ENCODE measurements at regions not wholly inside any gene's neighbourhood (a gene's known extent, or its start where the extent isn't known, plus 50 kb on each side); places are given as distances from the start of the nearest gene placed in this dataset.

DNA sequence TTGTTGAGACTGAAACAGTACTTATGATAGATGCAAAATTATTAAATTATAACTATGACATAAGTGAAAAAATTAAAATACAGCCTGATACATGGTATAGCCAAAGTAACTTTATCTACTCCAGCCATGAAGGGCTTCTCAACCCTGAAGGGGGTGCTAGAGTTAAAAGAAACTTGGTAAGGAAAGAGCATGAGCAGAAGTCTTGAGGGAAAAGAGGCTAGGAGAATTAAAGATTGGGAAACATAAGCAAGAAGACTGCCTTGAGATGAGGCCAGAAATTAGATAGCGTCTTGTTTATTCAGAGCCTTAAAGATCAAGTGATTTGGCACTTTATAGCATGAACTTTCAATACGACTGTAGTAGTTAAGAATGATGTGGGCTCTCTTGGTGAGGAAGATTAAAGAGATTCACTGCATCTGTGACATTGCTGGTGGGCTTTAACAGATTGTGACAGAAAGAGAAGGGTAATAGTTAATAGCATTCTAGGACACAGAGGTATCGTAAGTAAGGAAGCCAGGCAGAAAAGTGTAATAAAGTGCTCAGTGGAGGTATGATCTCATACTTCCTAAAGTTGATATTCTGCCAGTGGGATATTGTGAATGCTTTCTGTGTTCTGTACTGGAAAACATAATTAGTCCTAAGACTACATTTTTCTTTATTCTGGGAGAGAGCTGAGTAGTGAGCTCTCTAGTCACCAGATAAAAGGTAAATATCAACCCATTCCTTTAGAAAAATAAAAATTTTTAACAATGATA lies 385.4 kb upstream of the PRR20A start:
- H4K5ac ChIP-seq (ENCODE audit: insufficient read length, low read depth, low read length): no peak overlapping the region
- H2BK15ac ChIP-seq (ENCODE audit: low read length): no peak overlapping the region
- H3K36me3 ChIP-seq (ENCODE audit: control insufficient read depth in 2 of 4, insufficient read depth in 4 of 4, low read length in 3 of 4): no peaks in the 10 kb centered on the region
- no peaks in the 10 kb centered on the region for H3K79me1 ChIP-seq (ENCODE audit: low read depth, low read length)
- no peak overlapping the region for H3K23ac ChIP-seq (ENCODE audit: insufficient read length)
- WGBS, 2 experiments (ENCODE audit: extremely low coverage in 1 of 2, insufficient coverage in 1 of 2, insufficient read length in 1 of 2, insufficient replicate concordance in 2 of 2, low coverage in 1 of 2, low lambda C conversion rate in 2 of 2, missing lambda C conversion rate in 1 of 2): 70% methylated on average over 3 of the region's 3 CpGs; no CpG with 5 or more reads in 1 of the 2 experiments
- H2AK5ac ChIP-seq (ENCODE audit: low read depth, low read length): no peak overlapping the region
- no peak for FAIRE-seq
- no peaks in the 10 kb centered on the region for H3K27me3 ChIP-seq (replicated peaks in 1 of 4; ENCODE audit: control insufficient read depth in 3 of 4, extremely low read depth in 1 of 4, insufficient read depth in 3 of 4, low read length in 3 of 4)
- no peak overlapping the region for H2BK5ac ChIP-seq (ENCODE audit: low read depth, low read length)
- H3K4ac ChIP-seq (replicated peaks; ENCODE audit: insufficient read length, low read depth, low read length): no peak overlapping the region
- H3K79me2 ChIP-seq (ENCODE audit: control insufficient read depth in 1 of 2, insufficient read depth in 2 of 2, low read length in 2 of 2): no peaks in the 10 kb centered on the region
- no peak overlapping the region for H3K4me3 ChIP-seq (ENCODE audit: extremely low read depth in 1 of 4, insufficient read depth in 2 of 4, low read depth in 3 of 4, low read length in 4 of 4)
- ChIA-PET CTCF (ENCODE audit: partially characterized antibody) (interaction anchor here (0.6 to 0.8 kb wide), 2 partner anchors 23 to 698 kb away, joined by 3 read pairs; no protein-coding TSS in a partner anchor), POLR2A (ENCODE audit: partially characterized antibody) (no interaction called here)
- no peak overlapping the region for H2BK20ac ChIP-seq (ENCODE audit: low read length)
- H3K9me3 ChIP-seq (ENCODE audit: insufficient read depth in 2 of 2, low read depth in 1 of 2, low read length in 1 of 2): no peaks in the 10 kb centered on the region
- no peak overlapping the region for H3K9ac ChIP-seq (replicated peaks in 1 of 4; ENCODE audit: extremely low read depth in 1 of 4, low read depth in 3 of 4, low read length in 3 of 4)
- TF ChIP-seq RXRA (IDR thresholded peaks at IDR 0.05; ENCODE audit: insufficient read depth, low read depth, low read length): no peak
- TF ChIP-seq CTCF (IDR thresholded peaks at IDR 0.05; ENCODE audit: control extremely low read depth in 1 of 3, insufficient read depth in 1 of 3, low read depth in 1 of 3, low read length in 3 of 3): peak in 2 of 3 experiments; percentile 35 to 52; a peak in 2 of 4 replicates
- peak; percentile 64 to 69 for TF ChIP-seq RAD21 (IDR thresholded peaks at IDR 0.05 in 1 of 2, conservative IDR thresholded peaks at IDR 0.05 in 1 of 2; ENCODE audit: low read depth in 2 of 2, low read length in 2 of 2)
- H3K23me2 ChIP-seq (ENCODE audit: low read depth, low read length): no peaks in the 10 kb centered on the region
- no peak overlapping the region for H2BK120ac ChIP-seq (replicated peaks; ENCODE audit: low read depth, low read length)
- no peak overlapping the region for H3K18ac ChIP-seq (ENCODE audit: extremely low read depth, low read length)
- no peak overlapping the region for H2BK12ac ChIP-seq (ENCODE audit: low read depth, low read length)
- no peak overlapping the region for H3K56ac ChIP-seq (replicated peaks; ENCODE audit: insufficient read length, low read depth, low read length)
- no peaks in the 10 kb centered on the region for H4K20me1 ChIP-seq (replicated peaks in 1 of 2; ENCODE audit: control insufficient read depth in 1 of 2, insufficient read depth in 2 of 2, low read length in 2 of 2)
- H2AFZ ChIP-seq (ENCODE audit: low read length): peak overlapping the region; percentile 86
- H3K4me1 ChIP-seq (replicated peaks in 1 of 4; ENCODE audit: control insufficient read depth in 3 of 4, insufficient read depth in 4 of 4, low read length in 3 of 4): no peaks in the 10 kb centered on the region
- H3K4me2 ChIP-seq (ENCODE audit: insufficient read depth in 1 of 2, low read depth in 2 of 2, low read length in 2 of 2): no peak overlapping the region
- DNase-seq (ENCODE audit: low read depth in 1 of 2, low spot score in 2 of 2): no peak
- no peak overlapping the region for H4K91ac ChIP-seq (replicated peaks; ENCODE audit: insufficient read length, low read length)
- H3K14ac ChIP-seq (ENCODE audit: insufficient read length): no peak overlapping the region
- H3K27ac ChIP-seq (ENCODE audit: low read depth, low read length): no peak overlapping the region
- H4K8ac ChIP-seq (ENCODE audit: extremely low read depth, insufficient read depth, low read length): no peak overlapping the region

Data from H1 (cell line).